ENCODE measurements at regions not wholly inside any gene's neighbourhood (a gene's known extent, or its start where the extent isn't known, plus 50 kb on each side); places are given as distances from the start of the nearest gene placed in this dataset.

DNA sequence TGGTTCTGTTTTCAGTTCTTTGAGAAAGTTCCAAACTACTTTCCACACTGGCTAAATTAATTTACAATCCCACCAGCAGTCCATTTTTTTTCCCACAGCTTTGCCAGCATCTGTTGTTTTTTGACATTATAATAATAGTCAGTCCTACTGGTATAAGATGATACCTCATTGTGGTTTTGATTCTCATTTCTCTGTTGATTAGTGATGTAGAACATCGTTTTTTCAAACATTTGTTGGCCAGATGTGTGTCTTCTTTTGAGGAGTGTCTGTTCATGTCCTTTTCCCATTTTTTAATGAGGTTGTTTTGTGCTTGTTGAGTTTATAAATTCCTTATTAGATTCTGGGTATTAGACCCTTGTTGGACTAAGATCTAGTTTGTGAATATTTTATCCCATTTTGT lies 376.8 kb upstream of the NT5C1B start:
- FAIRE-seq: peak; percentile 28
- 0% methylated on average over 1 of the region's 1 CpG for WGBS (ENCODE audit: low lambda C conversion rate)
- in situ Hi-C loops (cut with HindIII; ENCODE audit: extremely low pct_ligation_motif_present, low pct_unique_long_range_greater_than_20kb) (no loop called here), intact Hi-C loops (cut with micrococcal nuclease; ENCODE audit: unreplicated experiment) (no loop called here)
- no peaks in the 10 kb centered on the region for H3K9me3 ChIP-seq (ENCODE audit: low read length)
- no peak for ATAC-seq
- H3K9ac ChIP-seq (ENCODE audit: insufficient read depth, low read depth, low read length): no peak overlapping the region
- no peaks in the 10 kb centered on the region for H4K20me1 ChIP-seq (ENCODE audit: insufficient read depth, low read length)
- H3K36me3 ChIP-seq (replicated peaks in 1 of 2; ENCODE audit: control insufficient read depth in 1 of 2, insufficient read depth in 2 of 2, low read length in 2 of 2): no peaks in the 10 kb centered on the region
- no peaks in the 10 kb centered on the region for H3K27me3 ChIP-seq (ENCODE audit: control insufficient read depth in 1 of 2, insufficient read depth in 2 of 2, low read length in 2 of 2)
- H3K79me2 ChIP-seq (ENCODE audit: insufficient read depth, low read length): no peaks in the 10 kb centered on the region
- no peak for DNase-seq (ENCODE audit: low spot score)
- H3K4me1 ChIP-seq (ENCODE audit: insufficient read depth, low read length): peaks cover 11% of the 10 kb centered on the region
- H2AFZ ChIP-seq (ENCODE audit: low read length): no peak overlapping the region
- no peak overlapping the region for H3K4me3 ChIP-seq (replicated peaks in 1 of 3; ENCODE audit: insufficient read depth in 1 of 3, low read depth in 2 of 3, low read length in 3 of 3)
- TF ChIP-seq TAF15 (IDR thresholded peaks at IDR 0.05; ENCODE audit: low read depth, low read length, poor library complexity, severe bottlenecking) (no peak), MED8 (CRISPR knock-in tag; IDR thresholded peaks at IDR 0.05; ENCODE audit: insufficient replicate concordance) (no peak), ZNF121 (CRISPR knock-in tag; IDR thresholded peaks at IDR 0.05) (no peak), ZNF549 (CRISPR knock-in tag; IDR thresholded peaks at IDR 0.05) (no peak), SIN3B (IDR thresholded peaks at IDR 0.05; ENCODE audit: low read length) (no peak), ZNF558 (CRISPR knock-in tag; IDR thresholded peaks at IDR 0.05; ENCODE audit: borderline replicate concordance) (no peak), ZNF672 (CRISPR knock-in tag; IDR thresholded peaks at IDR 0.05) (no peak), DNMT3B (CRISPR knock-in tag; conservative IDR thresholded peaks at IDR 0.05) (no peak), NCOA1 (CRISPR knock-in tag; IDR thresholded peaks at IDR 0.05) (no peak), CBX1 (IDR thresholded peaks at IDR 0.05; ENCODE audit: low read depth) (no peak), SATB2 (CRISPR knock-in tag; IDR thresholded peaks at IDR 0.05) (no peak), ARNT2 (CRISPR knock-in tag; IDR thresholded peaks at IDR 0.05; ENCODE audit: low read depth) (no peak), TSC22D2 (CRISPR knock-in tag; IDR thresholded peaks at IDR 0.05; ENCODE audit: borderline replicate concordance) (no peak)
- TF ChIP-seq, protein P1, sequence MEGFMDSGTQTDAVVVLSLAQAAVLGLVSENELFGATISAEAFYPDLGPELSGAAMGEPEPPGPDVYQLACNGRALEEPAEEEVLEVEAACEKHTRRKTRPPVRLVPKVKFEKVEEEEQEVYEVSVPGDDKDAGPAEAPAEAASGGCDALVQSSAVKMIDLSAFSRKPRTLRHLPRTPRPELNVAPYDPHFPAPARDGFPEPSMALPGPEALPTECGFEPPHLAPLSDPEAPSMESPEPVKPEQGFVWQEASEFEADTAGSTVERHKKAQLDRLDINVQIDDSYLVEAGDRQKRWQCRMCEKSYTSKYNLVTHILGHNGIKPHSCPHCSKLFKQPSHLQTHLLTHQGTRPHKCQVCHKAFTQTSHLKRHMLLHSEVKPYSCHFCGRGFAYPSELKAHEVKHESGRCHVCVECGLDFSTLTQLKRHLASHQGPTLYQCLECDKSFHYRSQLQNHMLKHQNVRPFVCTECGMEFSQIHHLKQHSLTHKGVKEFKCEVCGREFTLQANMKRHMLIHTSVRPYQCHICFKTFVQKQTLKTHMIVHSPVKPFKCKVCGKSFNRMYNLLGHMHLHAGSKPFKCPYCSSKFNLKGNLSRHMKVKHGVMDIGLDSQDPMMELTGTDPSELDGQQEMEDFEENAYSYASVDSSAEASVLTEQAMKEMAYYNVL (CRISPR knock-in tag; IDR thresholded peaks at IDR 0.05; ENCODE audit: borderline replicate concordance): no peak
- TF ChIP-seq, protein P2, sequence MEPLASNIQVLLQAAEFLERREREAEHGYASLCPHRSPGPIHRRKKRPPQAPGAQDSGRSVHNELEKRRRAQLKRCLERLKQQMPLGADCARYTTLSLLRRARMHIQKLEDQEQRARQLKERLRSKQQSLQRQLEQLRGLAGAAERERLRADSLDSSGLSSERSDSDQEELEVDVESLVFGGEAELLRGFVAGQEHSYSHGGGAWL (CRISPR knock-in tag; IDR thresholded peaks at IDR 0.05): no peak
- TF ChIP-seq, protein P3, sequence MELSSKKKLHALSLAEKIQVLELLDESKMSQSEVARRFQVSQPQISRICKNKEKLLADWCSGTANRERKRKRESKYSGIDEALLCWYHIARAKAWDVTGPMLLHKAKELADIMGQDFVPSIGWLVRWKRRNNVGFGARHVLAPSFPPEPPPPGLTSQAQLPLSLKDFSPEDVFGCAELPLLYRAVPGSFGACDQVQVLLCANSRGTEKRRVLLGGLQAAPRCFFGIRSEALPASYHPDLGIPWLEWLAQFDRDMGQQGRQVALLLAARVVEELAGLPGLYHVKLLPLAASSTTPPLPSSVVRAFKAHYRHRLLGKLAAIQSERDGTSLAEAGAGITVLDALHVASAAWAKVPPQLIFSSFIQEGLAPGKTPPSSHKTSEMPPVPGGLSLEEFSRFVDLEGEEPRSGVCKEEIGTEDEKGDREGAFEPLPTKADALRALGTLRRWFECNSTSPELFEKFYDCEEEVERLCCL (CRISPR knock-in tag; IDR thresholded peaks at IDR 0.05; ENCODE audit: borderline replicate concordance): no peak
- TF ChIP-seq, protein P4, sequence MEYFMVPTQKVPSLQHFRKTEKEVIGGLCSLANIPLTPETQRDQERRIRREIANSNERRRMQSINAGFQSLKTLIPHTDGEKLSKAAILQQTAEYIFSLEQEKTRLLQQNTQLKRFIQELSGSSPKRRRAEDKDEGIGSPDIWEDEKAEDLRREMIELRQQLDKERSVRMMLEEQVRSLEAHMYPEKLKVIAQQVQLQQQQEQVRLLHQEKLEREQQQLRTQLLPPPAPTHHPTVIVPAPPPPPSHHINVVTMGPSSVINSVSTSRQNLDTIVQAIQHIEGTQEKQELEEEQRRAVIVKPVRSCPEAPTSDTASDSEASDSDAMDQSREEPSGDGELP (IDR thresholded peaks at IDR 0.05; ENCODE audit: borderline replicate concordance, low read depth): no peak
- TF ChIP-seq, protein P5, sequence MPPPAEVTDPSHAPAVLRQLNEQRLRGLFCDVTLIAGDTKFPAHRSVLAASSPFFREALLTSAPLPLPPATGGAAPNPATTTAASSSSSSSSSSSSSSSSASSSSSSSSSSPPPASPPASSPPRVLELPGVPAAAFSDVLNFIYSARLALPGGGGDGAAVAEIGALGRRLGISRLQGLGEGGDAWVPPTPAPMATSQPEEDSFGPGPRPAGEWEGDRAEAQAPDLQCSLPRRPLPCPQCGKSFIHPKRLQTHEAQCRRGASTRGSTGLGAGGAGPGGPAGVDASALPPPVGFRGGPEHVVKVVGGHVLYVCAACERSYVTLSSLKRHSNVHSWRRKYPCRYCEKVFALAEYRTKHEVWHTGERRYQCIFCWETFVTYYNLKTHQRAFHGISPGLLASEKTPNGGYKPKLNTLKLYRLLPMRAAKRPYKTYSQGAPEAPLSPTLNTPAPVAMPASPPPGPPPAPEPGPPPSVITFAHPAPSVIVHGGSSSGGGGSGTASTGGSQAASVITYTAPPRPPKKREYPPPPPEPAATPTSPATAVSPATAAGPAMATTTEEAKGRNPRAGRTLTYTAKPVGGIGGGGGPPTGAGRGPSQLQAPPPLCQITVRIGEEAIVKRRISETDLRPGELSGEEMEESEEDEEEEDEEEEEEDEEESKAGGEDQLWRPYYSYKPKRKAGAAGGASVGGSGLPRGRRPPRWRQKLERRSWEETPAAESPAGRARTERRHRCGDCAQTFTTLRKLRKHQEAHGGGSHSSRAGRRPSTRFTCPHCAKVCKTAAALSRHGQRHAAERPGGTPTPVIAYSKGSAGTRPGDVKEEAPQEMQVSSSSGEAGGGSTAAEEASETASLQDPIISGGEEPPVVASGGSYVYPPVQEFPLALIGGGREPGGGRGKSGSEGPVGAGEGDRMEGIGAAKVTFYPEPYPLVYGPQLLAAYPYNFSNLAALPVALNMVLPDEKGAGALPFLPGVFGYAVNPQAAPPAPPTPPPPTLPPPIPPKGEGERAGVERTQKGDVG (CRISPR knock-in tag; IDR thresholded peaks at IDR 0.05; ENCODE audit: borderline replicate concordance): no peak
- no TSS peak for BruUV-seq (replicated peaks)
- ChIA-PET POLR2A (no interaction called here), CTCF (ENCODE audit: low intra/inter-chr PET ratio, low total read pairs) (no interaction called here)
- no peak overlapping the region for H3K4me2 ChIP-seq (ENCODE audit: low read depth, low read length)
- no peak overlapping the region for H3K27ac ChIP-seq (ENCODE audit: extremely low read length, insufficient read depth, low read length)
